IPS DF 6.9 (cell line): ENCODE measurements at regions not wholly inside any gene's neighbourhood (a gene's known extent, or its start where the extent isn't known, plus 50 kb on each side); places are given as distances from the start of the nearest gene placed in this dataset.

Experiments
- DNase-seq: peaks from one replicate; pipeline ENCODE4 v3.0.0-alpha.2; 2013; ENCODE audit warnings: low read depth, low spot score
- H3K27ac ChIP-seq: one replicate; pipeline ENCODE4 v1.5.1; 2013; ENCODE audit warnings: low read length, control low read depth
- H3K27me3 ChIP-seq: 2 replicates; pipeline ENCODE4 v1.6.1; 2013; ENCODE audit warnings: mild to moderate bottlenecking, low read length; ENCODE audit not compliant: control insufficient read depth, insufficient read depth
- H3K36me3 ChIP-seq: 2 replicates; pipeline ENCODE4 v1.6.1; 2013; ENCODE audit warnings: low read length; ENCODE audit not compliant: control insufficient read depth, insufficient read depth
- H3K4me1 ChIP-seq: 2 replicates; pipeline ENCODE4 v1.6.1; 2013; ENCODE audit warnings: low read length; ENCODE audit not compliant: control insufficient read depth, insufficient read depth
- H3K4me3 ChIP-seq: 2 replicates; pipeline ENCODE4 v1.5.1; 2013; ENCODE audit warnings: mild to moderate bottlenecking, low read length
- H3K9me3 ChIP-seq: 2 replicates; pipeline ENCODE4 v1.6.1; 2013; ENCODE audit warnings: low read length, inconsistent platforms; ENCODE audit not compliant: control insufficient read depth, insufficient read depth
- WGBS: extraction: QIAGEN DNeasy Blood & Tissue Kit; methylation state at CpG from one replicate; pipeline ENCODE4 v1.1.7; 2013; ENCODE audit warnings: mixed read lengths, missing lambda C conversion rate; ENCODE audit not compliant: insufficient read length, insufficient coverage; 5-methylcytosine and 5-hydroxymethylcytosine counted together

- no peaks in the 10 kb centered on the region for H3K9me3 ChIP-seq
- no peaks in the 10 kb centered on the region for H3K27me3 ChIP-seq
- no peak overlapping the region for H3K4me3 ChIP-seq
- H3K4me1 ChIP-seq = no peaks in the 10 kb centered on the region
- no peak overlapping the region for H3K27ac ChIP-seq
- no peak for DNase-seq
- no peaks in the 10 kb centered on the region for H3K36me3 ChIP-seq
- WGBS = no CpG with 5 or more reads among the region's 2 CpGs
Observed at GRCh38 chr16:25637236-25637635, 54.5 kb upstream of the HS3ST4 start.

GRCh38 chr16:25636662-25637061 is 55.1 kb upstream of the HS3ST4 start:
- Histone ChIP-seq H3K4me1 (no peaks in the 10 kb centered on the region), H3K27me3 (no peaks in the 10 kb centered on the region), H3K36me3 (no peaks in the 10 kb centered on the region), H3K4me3 (no peak overlapping the region), H3K9me3 (no peaks in the 10 kb centered on the region), H3K27ac (no peak overlapping the region)
- no CpG with 5 or more reads among the region's 2 CpGs for WGBS
- DNase-seq = no peak

GRCh38 chr16:25635454-25635853 is 56.3 kb upstream of the HS3ST4 start:
- no CpG with 5 or more reads among the region's 1 CpG for WGBS
- Histone ChIP-seq H3K9me3 (no peaks in the 10 kb centered on the region), H3K4me3 (no peak overlapping the region), H3K36me3 (no peaks in the 10 kb centered on the region), H3K4me1 (no peaks in the 10 kb centered on the region), H3K27ac (no peak overlapping the region), H3K27me3 (no peaks in the 10 kb centered on the region)
- DNase-seq = no peak

DNA sequence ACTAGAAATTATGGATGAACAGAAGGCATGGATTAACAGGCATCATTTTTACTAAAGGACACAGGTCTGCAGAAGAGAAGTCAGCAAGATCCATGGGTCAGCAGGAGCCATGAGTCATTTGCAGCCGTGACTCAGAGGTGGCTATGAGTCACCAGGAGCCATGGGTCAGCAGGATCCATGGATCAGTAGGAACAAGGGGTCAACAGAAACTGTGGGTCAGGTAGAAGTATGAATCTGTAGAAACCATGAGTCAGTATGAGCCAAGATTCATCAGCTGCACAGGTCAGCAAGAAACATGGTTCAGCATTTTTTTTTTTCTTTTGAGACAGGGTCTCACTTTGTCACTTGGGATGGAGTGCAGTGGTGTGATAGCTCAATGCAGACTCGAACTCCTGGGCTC is 58.2 kb upstream of the HS3ST4 start:
- H3K27me3 ChIP-seq = no peaks in the 10 kb centered on the region
- H3K4me3 ChIP-seq = no peak overlapping the region
- no CpG with 5 or more reads among the region's 2 CpGs for WGBS
- H3K27ac ChIP-seq = no peak overlapping the region
- H3K4me1 ChIP-seq = no peaks in the 10 kb centered on the region
- H3K36me3 ChIP-seq = no peaks in the 10 kb centered on the region
- no peaks in the 10 kb centered on the region for H3K9me3 ChIP-seq
- no peak for DNase-seq

- H3K27me3 ChIP-seq = no peaks in the 10 kb centered on the region
- H3K4me1 ChIP-seq = no peaks in the 10 kb centered on the region
- no CpG with 5 or more reads among the region's 2 CpGs for WGBS
- H3K9me3 ChIP-seq = no peaks in the 10 kb centered on the region
- no peaks in the 10 kb centered on the region for H3K36me3 ChIP-seq
- no peak overlapping the region for H3K4me3 ChIP-seq
- DNase-seq = no peak
- no peak overlapping the region for H3K27ac ChIP-seq
Observed at GRCh38 chr16:25628766-25629165, 63.0 kb upstream of the HS3ST4 start.

- Histone ChIP-seq H3K4me3 (no peak overlapping the region), H3K27ac (no peak overlapping the region), H3K4me1 (no peaks in the 10 kb centered on the region), H3K36me3 (no peaks in the 10 kb centered on the region), H3K27me3 (no peaks in the 10 kb centered on the region), H3K9me3 (no peaks in the 10 kb centered on the region)
- WGBS = no CpG with 5 or more reads among the region's 3 CpGs
- no peak for DNase-seq
Observed at GRCh38 chr16:25627641-25628040, 64.1 kb upstream of the HS3ST4 start.

- H3K4me1 ChIP-seq = no peaks in the 10 kb centered on the region
- no peaks in the 10 kb centered on the region for H3K27me3 ChIP-seq
- H3K9me3 ChIP-seq = no peaks in the 10 kb centered on the region
- DNase-seq = no peak
- no peak overlapping the region for H3K27ac ChIP-seq
- WGBS = no CpG with 5 or more reads among the region's 2 CpGs
- no peaks in the 10 kb centered on the region for H3K36me3 ChIP-seq
- H3K4me3 ChIP-seq = no peak overlapping the region
Observed at GRCh38 chr16:25626172-25626571, 65.6 kb upstream of the HS3ST4 start.

DNA sequence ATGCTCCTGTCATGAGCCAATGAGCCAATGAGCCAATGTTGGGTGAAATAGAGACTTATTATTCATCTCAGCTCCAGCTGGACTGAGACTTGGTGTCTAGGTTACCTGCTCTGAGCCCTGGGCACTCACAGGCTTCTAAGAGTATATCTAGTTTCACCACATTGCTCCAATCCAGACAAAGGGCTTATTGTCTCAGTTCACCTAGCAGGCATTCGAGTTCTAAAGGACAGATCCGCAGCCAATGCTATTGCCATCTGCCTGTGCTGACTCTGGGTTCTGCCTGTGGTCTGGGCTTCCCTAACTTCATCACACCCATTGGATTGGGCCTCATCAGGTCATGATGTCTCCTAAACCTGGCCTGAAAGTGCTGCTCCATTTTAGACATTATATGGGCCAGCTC is 66.1 kb upstream of the HS3ST4 start:
- no peaks in the 10 kb centered on the region for H3K4me1 ChIP-seq
- no peak overlapping the region for H3K27ac ChIP-seq
- H3K27me3 ChIP-seq = no peaks in the 10 kb centered on the region
- no peak overlapping the region for H3K4me3 ChIP-seq
- WGBS = no CpG with 5 or more reads among the region's 2 CpGs
- no peaks in the 10 kb centered on the region for H3K36me3 ChIP-seq
- DNase-seq = no peak
- no peaks in the 10 kb centered on the region for H3K9me3 ChIP-seq

- no peaks in the 10 kb centered on the region for H3K4me1 ChIP-seq
- no peaks in the 10 kb centered on the region for H3K36me3 ChIP-seq
- no peaks in the 10 kb centered on the region for H3K27me3 ChIP-seq
- no peak for DNase-seq
- WGBS = no CpG with 5 or more reads among the region's 8 CpGs
- no peaks in the 10 kb centered on the region for H3K9me3 ChIP-seq
- no peak overlapping the region for H3K27ac ChIP-seq
- H3K4me3 ChIP-seq = no peak overlapping the region
Observed at GRCh38 chr16:25614716-25615265, 77.0 kb upstream of the HS3ST4 start.

DNA sequence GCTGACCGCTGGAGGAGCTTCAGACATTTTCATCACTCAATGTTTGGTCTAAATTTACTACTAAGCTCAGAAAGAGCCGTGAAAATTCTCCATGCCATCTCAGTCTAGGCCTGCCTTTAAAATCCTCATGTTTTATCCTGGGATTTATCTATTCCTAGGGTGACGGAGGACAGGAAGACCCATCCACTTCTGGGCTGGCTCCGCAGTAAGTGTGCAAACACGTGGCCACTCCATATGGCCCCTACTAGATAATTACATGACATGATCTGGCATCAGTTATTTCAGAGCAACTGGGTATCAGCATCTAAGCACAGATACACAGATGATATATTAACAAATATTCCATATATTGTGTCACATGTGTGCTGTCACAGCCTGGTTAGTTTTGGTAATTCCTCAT is 77.8 kb upstream of the HS3ST4 start:
- Histone ChIP-seq H3K27ac (no peak overlapping the region), H3K4me1 (no peaks in the 10 kb centered on the region), H3K27me3 (no peaks in the 10 kb centered on the region), H3K9me3 (no peaks in the 10 kb centered on the region), H3K36me3 (no peaks in the 10 kb centered on the region), H3K4me3 (no peak overlapping the region)
- no peak for DNase-seq
- WGBS = no CpG with 5 or more reads among the region's 5 CpGs

GRCh38 chr16:25608002-25608401 is 83.8 kb upstream of the HS3ST4 start:
- Histone ChIP-seq H3K4me3 (no peak overlapping the region), H3K4me1 (peaks cover 5% of the 10 kb centered on the region; the same call in 1 of the 2 replicates), H3K27me3 (no peaks in the 10 kb centered on the region), H3K36me3 (no peaks in the 10 kb centered on the region), H3K9me3 (no peaks in the 10 kb centered on the region), H3K27ac (no peak overlapping the region)
- no peak for DNase-seq
- no CpG with 5 or more reads among the region's 9 CpGs for WGBS
